ENCODE measurements at regions not wholly inside any gene's neighbourhood (a gene's known extent, or its start where the extent isn't known, plus 50 kb on each side); places are given as distances from the start of the nearest gene placed in this dataset.

DNA sequence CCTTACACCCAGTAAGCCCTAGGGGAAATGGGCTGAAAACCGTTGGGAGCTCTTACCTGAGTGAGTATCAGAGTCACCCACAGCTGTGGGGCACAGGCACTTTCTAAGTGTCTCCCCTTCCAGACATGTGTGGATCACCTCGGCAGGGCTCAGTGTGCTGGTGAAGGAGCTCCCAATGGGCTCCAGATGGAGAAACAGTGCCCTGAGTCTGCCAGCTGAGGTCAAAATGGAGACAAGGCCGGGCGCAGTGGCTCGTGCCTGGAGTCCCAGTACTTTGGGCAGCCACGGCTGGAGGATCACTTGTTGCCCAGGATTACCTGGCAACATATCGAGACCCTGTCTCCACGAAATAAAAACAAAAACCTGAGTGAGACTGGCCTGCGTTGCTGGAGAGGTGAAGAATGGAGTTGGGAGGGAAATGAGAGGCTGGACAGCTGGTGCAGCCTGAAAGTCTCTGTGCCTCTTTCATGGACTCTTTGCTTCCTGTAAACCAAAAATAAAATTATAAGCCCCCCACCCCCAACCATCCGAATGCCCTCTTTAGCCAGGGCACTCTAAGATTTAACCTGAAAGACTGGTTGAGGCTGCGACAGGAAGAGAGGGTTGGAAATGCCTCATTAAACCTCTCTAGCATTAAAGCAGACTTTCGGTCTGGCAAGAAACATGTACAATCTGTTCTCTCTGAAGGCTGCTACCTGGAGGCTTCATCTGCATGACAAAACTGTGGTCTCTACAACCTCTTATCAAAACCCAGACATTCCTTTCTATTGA is 111.8 kb downstream of the SNX19 start:
- TF ChIP-seq, protein P1, sequence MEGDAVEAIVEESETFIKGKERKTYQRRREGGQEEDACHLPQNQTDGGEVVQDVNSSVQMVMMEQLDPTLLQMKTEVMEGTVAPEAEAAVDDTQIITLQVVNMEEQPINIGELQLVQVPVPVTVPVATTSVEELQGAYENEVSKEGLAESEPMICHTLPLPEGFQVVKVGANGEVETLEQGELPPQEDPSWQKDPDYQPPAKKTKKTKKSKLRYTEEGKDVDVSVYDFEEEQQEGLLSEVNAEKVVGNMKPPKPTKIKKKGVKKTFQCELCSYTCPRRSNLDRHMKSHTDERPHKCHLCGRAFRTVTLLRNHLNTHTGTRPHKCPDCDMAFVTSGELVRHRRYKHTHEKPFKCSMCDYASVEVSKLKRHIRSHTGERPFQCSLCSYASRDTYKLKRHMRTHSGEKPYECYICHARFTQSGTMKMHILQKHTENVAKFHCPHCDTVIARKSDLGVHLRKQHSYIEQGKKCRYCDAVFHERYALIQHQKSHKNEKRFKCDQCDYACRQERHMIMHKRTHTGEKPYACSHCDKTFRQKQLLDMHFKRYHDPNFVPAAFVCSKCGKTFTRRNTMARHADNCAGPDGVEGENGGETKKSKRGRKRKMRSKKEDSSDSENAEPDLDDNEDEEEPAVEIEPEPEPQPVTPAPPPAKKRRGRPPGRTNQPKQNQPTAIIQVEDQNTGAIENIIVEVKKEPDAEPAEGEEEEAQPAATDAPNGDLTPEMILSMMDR (IDR thresholded peaks at IDR 0.05), result no peak
- no peak for TF ChIP-seq POLR2A (IDR thresholded peaks at IDR 0.05)
